ENCODE measurements at regions not wholly inside any gene's neighbourhood (a gene's known extent, or its start where the extent isn't known, plus 50 kb on each side); places are given as distances from the start of the nearest gene placed in this dataset.

DNA sequence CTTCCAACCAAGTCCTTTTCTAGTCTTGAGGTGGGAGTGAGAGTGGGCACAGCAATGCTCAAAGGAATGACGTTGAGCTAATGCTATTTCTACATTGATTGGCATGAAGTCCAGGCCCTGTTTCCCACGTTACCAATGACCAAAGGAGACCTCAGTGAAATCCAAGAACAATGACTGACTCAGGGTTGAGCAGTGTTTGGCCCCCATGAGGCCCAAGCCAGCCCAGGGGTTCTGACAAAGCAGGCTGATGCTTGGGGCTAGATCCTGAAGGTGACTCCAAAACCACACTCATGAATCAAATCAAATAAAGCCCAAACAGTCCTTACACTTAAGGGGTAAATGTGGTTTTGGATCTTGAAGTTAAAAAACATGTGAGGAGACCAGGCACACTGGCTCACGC is 278.5 kb upstream of the GJB5 start:
- no peak for DNase-seq (ENCODE audit: low read depth in 2 of 3, low spot score in 2 of 3)

DNA sequence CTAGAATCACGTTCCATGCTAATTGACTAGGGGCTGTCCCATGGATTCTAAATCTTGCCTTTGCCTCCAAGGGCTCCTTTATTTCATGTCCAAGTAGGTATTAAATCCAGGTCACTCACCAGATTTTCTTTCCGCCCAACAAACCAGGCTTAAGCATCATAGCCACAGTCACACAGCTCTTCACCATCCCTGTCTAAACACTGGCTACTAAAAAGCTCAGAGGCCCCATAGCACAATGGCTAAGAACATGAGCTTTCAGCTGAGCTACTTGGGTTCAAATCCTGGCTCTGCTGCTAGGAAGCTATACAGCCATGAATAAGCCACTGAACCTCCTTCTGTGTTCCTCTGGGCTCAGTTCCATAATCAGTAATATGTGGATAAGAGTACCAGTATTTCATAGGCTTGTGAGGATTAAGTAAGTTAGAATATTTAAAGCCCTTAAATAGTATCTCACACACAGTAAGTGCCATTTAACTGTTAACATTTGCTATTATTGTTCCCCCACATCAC is 277.2 kb upstream of the GJB5 start:
- no peak for DNase-seq (ENCODE audit: low read depth in 2 of 3, low spot score in 2 of 3)

DNA sequence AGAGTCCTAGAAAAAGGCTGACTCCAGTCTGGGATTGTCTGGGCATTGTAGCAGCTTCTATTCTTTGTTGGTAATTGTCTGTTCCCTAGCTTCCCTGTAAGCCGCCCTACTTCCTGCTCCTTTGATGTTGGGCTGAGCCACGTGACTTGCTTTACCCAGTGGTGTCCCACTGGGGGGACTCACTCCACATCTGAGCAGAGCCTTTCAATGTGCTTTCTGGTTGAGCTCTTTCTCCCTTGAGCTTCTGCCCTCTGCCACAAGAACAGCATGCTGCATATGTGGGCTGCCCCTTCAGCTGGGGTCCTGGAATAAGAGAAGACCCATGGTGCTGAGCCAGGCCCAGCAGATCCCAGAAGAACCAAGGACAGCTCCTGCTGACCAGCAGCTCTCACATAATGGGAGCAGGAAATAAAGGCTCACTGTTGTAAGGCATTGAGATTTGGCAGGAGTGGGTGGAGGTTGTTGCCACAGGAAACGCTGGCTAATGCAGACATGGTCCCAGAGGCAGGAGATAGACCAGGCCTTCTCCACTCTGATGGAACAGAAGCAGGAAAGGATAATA is 276.3 kb upstream of the GJB5 start:
- no peak for DNase-seq (ENCODE audit: low read depth in 2 of 3, low spot score in 2 of 3)

DNA sequence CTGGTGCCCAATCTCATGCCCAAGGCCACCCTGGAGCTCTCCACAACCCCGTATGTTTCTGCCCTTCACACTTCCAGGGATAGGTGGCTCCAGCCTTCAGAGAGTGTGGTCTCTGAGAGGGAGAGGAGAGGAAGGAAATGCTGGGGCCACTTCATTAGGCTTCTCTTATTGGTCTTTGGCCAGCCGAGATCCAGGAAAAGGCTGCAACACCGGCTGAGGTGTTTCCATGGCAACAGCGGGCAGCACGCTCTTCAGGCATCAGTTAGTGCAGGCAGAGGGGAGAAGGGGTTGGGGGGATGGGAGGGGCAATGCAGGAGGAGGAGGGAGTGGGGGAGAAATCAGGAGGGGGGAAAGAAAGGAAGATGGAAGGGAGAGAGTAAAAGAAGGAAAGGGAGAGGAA is 275.1 kb upstream of the GJB5 start:
- DNase-seq (ENCODE audit: low read depth in 2 of 3, low spot score in 2 of 3), result no peak

DNA sequence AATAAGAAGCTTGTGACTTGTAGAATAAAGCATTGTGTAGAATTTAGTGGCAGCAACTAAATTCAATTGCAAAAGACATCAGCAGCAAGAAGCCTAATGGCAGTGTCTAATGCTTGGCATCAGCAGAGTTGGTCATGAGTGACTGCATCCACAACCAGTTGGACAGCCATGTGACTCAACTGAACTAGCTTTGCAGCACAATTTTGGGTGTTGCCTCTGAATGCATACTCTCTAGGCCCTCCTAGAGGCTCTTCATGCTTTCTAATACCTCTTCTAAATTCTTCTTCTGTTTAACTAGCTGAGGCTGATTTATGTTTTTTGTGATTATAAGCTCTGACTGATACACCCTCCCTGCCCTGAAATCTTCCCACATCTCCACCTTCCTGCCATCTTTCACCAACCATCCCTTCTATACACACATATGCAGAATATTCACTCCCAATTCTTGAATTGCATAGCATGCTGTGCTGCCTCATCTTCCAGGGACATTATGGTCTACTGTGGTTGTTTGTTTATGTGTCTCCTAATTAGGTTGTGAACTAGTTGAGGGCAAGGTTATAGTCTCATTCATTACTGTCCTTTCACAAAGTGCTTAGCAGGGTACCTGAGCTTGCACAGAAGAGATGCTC is 266.7 kb upstream of the GJB5 start:
- DNase-seq (ENCODE audit: low read depth in 2 of 3, low spot score in 2 of 3), result no peak

DNA sequence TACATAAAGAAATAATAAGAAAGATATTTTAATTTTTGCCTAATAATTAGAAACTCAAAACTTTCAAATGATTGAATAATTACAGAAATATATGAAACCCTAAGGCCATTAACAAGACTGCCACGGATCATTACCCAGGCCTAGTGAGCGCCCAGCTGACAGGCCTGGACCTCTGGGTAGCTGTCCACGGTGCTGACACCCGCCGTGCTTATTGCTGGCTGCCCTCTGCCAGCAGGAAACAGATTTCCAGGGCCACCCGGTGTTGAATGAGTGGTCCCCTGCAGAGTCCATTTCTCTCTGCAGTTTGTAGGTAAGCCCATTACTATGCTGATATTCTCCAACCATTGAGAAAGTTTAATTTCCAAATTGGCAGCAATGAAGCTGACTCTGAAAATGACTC is 254.4 kb upstream of the GJB5 start:
- DNase-seq (ENCODE audit: low read depth in 2 of 3, low spot score in 2 of 3), result no peak

DNA sequence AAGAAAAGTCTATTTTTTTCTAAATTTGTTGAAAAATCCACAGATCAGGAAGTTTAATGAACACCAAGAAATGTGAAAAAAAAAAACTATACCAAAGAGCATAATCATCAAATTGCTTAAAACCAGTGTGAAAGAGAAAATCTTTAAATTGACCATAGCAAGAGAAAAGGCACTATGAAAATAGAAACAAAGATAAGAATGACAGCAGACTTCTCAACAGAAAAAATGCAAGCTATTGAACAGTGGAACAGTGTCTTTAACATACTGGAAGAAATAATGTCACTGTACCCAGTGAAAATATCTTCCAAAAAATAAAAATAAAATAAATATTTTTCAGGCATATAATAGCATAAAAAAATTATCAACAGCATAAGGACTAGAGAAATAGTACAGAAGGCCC is 243.0 kb upstream of the GJB5 start:
- DNase-seq (ENCODE audit: low read depth in 2 of 3, low spot score in 2 of 3), result no peak

DNA sequence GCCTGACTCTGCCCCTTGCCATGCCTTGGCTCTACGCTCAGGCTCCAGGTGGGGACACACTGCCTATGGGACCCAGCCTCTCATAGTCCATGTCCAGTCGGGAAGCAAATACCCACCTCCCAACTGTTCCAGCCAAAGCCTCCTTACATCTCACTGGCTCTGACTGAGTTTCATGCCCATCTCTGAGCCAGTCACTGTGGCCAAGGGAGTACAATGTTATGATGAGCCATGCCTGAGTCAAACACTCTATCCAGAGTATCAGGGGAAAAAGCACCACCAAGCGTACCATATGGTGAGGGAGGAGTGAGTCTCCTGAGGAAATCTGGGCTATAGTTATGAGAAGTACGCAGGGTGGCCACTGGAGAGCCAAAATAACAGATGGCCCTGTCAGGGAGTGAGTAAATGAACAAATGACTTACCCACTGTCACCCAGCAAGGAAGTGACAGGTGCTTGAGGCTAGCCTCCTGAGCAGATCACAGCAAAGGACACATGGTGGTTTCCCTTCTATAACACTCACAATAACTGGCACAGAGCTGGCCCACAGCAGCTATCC is 236.6 kb upstream of the GJB5 start:
- no peak for DNase-seq (ENCODE audit: low read depth in 2 of 3, low spot score in 2 of 3)

DNA sequence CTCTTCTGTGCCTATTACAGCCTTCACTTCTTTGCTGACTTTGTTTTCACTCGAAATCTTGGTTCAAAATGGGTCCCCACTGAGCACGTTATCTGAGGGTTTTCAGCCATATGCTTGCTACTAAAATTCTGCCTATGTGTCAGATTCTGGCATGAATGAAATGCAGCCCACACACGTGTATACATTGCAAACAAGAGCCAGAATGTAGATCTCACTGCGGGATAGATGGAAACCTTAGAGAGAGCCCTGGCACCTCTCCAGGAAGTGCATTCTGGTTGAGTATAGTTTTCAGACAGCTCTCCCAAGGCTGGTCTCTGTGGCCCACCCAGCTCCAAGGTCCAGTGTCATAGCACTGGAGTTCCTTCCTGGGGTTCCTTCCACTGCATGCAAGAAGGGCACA is 234.7 kb upstream of the GJB5 start:
- no peak for DNase-seq (ENCODE audit: low read depth in 2 of 3, low spot score in 2 of 3)

DNA sequence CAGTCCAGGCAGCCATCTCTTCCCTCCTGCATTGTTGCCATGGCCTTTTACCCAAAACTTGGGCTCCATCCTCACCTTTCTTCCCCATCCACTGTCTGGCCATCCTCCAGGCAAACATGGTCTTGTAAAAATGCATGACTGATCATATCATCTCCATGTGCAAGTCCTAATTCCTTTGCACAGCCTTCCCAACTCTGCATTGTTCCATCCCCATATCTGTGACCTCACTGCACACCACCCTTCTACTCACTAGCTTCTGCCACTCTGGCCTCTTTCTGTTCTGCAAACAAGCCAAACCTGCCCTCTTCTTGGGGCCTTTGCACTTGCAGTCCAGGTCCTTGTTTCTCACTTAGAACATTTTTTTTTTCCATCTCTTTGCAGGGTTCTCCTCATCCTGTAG is 230.1 kb upstream of the GJB5 start:
- DNase-seq (ENCODE audit: low read depth in 2 of 3, low spot score in 2 of 3), result no peak

DNA sequence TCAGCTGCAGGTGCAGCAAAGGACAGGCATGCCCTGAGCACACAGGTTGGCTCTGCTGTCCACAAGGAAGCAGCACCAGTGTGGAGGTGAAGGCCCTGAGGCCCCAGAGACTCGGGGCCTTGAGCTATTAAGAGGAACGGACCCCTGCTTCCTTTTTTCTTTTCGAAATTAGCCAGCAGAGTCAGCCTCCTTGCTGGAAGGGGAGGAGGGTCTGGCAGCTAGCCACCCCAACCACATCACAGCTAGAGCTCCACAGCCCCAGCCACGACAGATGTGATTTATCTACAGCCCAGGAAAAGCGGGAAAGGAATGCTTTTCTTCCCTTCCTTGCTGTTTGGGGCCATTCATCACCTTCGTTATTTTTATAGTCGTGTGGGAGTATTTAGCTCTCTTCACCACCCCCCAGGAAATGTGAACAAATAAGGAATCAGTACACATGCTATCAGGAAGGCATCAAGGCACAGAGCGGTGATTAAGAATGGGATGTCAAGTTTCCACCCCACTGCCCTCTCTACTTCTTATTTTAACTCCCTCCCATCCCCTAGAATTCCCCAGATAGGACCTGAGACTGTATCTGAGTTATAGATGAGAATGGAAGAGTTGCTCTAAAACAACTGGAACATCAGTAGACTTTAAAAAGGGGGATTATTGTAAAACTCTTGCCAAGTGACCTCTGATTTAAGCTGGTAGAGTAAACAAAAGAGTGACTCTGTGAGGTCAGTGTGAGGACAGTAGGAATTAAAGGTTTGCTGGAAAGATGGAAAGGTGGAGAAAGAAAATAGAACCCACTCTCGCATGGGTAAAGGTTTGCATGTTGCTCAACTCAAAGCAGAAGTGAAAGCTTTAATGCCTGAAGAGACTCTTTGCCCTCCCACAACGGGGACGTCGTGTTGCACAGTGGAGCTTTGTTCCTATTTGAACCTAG is 224.7 kb upstream of the GJB5 start:
- DNase-seq (ENCODE audit: low read depth in 2 of 3, low spot score in 2 of 3), result no peak

DNA sequence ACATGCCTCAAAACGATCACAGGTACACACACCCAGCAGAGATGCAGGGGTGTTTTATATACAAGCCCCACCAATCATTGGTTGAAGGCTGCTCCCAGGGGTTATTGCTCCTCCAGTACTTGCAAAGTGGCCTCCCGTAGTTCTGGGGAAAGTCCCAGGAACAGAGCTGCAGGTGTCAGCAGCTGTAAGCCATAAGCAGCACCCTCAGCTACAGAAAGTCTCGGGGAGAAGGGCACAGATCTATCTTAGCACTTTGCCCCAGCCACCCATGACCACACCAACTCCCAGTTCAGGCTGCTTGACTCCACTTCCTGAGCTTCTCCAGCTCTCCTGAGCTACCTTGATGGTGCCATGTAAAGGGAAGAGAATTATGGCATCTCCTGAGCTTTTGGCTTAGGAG is 222.7 kb upstream of the GJB5 start:
- no peak for DNase-seq (ENCODE audit: low read depth in 2 of 3, low spot score in 2 of 3)

DNA sequence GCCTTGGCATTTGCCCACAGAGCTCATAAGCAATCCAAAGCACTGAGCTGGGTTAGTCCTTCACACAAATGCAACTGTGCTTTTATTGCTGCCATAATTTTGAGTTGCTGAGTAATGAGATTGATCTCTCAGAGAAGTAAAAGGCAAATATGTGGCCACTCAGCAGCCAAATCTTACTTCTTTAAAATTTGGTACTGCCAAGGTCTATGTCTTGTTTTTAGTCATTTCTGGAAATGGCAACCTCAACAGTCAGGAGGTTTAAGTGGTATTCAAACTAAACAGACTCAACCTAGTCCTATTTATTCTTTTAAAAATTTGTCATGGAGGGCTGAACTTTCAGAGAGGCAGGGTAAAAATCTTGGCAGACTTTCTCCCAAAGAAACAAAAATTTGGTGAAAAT is 216.4 kb upstream of the GJB5 start:
- DNase-seq (ENCODE audit: low read depth in 2 of 3, low spot score in 2 of 3), result no peak

DNA sequence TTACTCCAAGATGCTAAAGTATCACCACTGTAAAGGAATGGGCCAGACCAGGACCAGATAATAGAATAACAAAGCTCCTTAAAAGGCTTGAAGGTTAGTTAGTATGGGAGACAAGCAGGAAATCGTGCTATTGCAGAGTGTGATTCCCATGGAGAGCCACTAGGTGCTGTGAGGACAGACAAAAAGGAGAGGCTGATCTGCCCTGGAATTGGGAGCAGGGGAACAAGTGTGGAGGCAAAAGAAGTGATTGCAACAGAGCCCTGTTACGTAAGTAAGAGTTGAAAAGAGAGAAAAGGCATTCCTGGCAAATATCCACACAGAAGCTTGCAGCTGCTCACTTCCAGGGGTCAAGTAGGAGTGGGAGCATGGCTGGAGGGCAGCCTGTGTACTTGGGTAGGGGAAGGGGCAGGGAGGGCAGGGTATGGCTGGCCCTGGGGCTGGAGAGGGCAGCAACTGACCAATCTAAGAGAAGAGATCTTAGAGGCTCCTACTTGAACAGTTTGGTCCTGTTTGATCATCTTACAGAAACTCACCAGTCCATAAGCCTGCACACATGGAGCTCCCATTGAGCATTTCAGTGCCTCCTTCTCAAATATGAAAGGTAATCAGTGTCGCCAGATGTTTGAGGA is 207.7 kb upstream of the GJB5 start:
- no peak for DNase-seq (ENCODE audit: low read depth in 2 of 3, low spot score in 2 of 3)

DNA sequence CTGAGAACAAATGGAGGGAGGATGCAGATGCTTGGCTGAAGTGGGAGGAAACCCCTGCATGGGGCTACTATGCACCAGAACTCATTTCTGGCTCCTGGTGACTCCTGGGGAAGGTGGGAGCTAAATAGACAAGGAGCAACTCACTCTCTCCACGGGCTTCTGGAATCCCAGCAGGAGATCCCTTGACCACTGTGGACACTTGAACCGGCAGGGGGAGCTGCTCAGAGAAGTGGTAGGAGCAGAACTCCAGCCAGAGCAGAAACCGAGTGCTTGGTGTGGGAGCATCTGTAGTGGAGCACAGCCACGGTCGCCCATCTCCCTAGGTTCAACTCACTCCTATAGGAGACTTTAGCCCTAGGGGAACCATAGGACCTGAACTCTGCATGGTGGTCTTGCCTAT is 205.6 kb upstream of the GJB5 start:
- DNase-seq (ENCODE audit: low read depth in 2 of 3, low spot score in 2 of 3), result no peak

DNA sequence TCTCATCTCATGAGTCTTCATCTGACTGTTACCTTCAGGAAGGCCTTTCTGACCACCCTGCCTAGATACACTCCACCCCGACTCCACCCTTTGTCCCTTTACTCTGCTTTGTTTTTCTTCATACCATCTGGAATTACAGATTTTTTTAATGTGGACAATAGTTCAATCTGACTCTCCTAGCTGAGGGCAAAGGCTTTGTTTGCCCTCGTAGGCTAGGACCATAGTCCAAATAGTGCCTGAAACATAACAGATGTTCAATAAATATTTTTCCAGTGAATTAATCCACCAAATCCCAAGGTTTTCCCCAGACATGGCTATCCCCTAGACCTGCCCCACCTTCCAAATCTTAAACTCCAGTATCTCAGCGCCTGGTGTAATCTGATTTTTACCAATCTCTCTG is 176.5 kb upstream of the GJB5 start:
- DNase-seq (ENCODE audit: low read depth in 2 of 3, low spot score in 2 of 3), result no peak

DNA sequence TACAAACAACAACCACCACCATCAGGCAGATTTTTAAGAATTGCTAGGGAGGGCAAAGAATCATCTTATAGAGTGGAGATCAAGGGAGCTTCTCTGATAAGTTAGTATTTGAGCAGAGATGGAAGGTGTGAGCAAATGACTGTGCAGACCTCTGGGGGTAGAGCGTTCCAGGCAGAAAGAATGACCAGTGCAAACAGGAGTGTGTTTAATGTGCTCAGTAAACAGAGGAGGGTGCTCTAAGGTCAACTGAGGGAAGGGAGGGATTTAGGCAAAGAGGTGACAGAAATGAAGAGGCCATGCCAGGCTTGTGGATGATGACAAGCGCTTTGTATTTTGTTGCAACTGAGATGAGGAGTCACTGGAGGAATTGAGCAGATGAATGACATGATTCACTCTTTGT is 172.5 kb upstream of the GJB5 start:
- DNase-seq (ENCODE audit: low read depth in 2 of 3, low spot score in 2 of 3), result no peak

DNA sequence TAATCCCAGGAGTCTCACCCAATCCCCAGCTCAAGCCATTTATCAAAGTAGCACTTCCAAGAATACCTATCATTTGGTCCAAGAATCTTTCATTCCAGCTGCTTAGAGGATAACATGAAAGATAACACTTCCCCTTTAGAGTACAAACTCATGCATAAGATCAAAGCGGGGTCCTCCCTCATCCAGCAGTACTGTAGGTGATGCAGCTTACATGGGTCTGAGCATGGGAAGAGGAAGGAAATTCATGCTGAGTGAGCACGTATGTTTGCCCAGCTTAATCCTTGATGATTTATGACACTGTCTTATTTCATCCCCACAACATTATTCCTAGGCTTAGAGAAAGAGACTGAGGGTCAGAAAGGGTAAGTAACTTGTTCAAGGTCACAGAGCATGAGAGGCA is 167.1 kb upstream of the GJB5 start:
- no peak for DNase-seq (ENCODE audit: low read depth in 2 of 3, low spot score in 2 of 3)

DNA sequence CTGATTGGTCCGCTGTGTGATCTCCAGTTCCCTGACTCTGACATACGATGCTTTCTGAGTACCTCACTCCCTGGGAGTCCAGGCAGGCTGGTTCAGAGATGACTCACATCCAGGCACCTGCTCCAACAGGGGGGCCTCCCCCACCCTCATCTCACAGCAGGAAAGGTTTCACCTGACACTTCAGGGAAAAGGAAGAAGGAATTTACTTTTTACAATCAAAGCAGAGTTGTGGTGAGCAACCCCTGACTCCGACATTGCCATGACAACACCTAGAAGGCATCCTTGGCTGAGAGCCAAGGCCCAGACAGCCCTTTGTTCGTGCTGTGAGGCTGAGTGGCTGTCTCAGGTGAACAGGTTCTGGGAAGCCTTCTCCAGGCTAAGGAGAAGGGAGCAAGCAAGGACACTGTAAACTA is 164.6 kb upstream of the GJB5 start:
- DNase-seq (ENCODE audit: low read depth in 2 of 3, low spot score in 2 of 3), result no peak

DNA sequence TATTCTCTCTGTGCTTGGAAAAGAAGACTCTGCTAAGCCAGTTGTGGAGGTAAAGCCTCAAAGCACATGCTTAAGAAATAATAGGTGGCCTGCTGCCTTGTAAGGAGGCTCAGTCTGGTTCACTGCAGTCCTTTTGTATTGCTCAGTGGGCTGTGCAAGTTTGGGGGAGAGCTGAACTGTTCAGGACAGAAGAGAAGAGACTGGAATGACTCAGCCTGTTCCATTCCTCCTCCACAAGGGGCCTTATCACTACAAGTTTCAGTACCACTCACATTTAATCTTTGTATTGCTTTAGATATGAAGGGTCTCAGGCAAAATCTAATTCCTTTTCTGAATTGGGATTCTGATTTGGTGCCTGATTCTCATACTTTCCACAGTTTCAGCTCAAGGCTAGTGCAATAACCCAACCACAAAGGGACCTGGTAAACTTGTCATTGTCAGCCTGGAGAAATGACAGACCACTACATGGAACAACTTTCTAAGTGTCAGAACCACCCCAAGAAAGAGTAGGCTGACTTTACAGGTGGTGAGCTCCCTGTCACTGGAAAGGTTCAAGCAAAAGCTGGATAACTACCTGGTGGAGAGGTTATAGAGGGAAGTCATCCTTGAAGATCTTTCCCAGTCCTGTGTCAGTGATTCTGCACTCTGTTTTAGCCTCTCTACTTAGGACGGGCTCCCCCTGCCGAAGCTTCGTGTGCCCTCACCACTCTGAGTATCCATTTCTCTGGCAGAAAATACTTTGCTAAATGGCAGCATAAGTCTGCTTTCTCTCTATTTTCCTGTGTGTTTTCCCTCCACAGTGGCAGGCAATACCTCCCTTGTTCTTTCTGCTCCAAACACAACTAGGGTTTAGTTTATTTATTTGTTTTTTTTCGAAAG is 162.9 kb upstream of the GJB5 start:
- DNase-seq (ENCODE audit: low read depth in 2 of 3, low spot score in 2 of 3), result no peak
